CD14-positive monocyte (primary cell): ENCODE measurements at regions not wholly inside any gene's neighbourhood (a gene's known extent, or its start where the extent isn't known, plus 50 kb on each side); places are given as distances from the start of the nearest gene placed in this dataset.

ENCODE experiments used
- DNase-seq, 3 donors: peaks; one replicate each; pipeline ENCODE4 v3.0.0-alpha.2; 2011 to 2022
- H2AFZ ChIP-seq: 2 replicates; pipeline ENCODE4 v1.6.0; 2012; ENCODE audit warnings: mild to moderate bottlenecking, low read depth, low read length, inconsistent platforms; ENCODE audit not compliant: insufficient read depth, poor library complexity, severe bottlenecking
- H3K27ac ChIP-seq, 2 donors: 1 replicate in 1 of 2; 2 replicates in 1 of 2; pipeline ENCODE4 v1.5.1; 2012 to 2013; ENCODE audit warnings: low read length in 2 of 2, control low read depth in 1 of 2, inconsistent platforms in 1 of 2, low read depth in 1 of 2, mild to moderate bottlenecking in 1 of 2
- H3K27me3 ChIP-seq, 2 donors: one replicate each; pipeline versions ENCODE4 v1.6.0 to v1.6.1; 2011 to 2013; ENCODE audit warnings: low read length in 2 of 2; ENCODE audit not compliant: control insufficient read depth in 2 of 2, insufficient read depth in 2 of 2
- H3K36me3 ChIP-seq, 2 donors: replicated peaks in 1 of 2; 1 replicate in 1 of 2; 2 replicates in 1 of 2; pipeline versions ENCODE4 v1.5.1 to v1.6.1; 2012 to 2013; ENCODE audit warnings: low read length in 2 of 2, control low read depth in 1 of 2, inconsistent platforms in 1 of 2, mild to moderate bottlenecking in 1 of 2; ENCODE audit not compliant: insufficient read depth in 2 of 2, control insufficient read depth in 1 of 2
- H3K4me1 ChIP-seq, 2 donors: 1 replicate in 1 of 2; 2 replicates in 1 of 2; pipeline versions ENCODE4 v1.5.1 to v1.6.1; 2012 to 2013; ENCODE audit warnings: low read length in 2 of 2, control low read depth in 1 of 2, inconsistent platforms in 1 of 2, mild to moderate bottlenecking in 1 of 2, moderate library complexity in 1 of 2; ENCODE audit not compliant: insufficient read depth in 2 of 2, control insufficient read depth in 1 of 2
- H3K4me2 ChIP-seq: replicated peaks from 2 replicates; pipeline ENCODE3; 2012; ENCODE audit warnings: low read length, moderate library complexity, mild to moderate bottlenecking; ENCODE audit not compliant: poor library complexity, severe bottlenecking; ENCODE audit errors: extremely low read depth
- H3K4me3 ChIP-seq, 3 experiments: fragments of 200-600 bp in 1 of 3; sonication (generic) in 1 of 3; replicated peaks in 1 of 3; 1 replicate in 2 of 3; 2 replicates in 1 of 3; pipeline ENCODE4 v1.5.1; 2011 to 2013; ENCODE audit warnings: low read length in 3 of 3, mild to moderate bottlenecking in 3 of 3, control low read depth in 2 of 3, low read depth in 2 of 3, inconsistent platforms in 1 of 3, moderate library complexity in 1 of 3
- H3K79me2 ChIP-seq: 2 replicates; pipeline ENCODE4 v1.6.0; 2012; ENCODE audit warnings: mild to moderate bottlenecking, control low read depth, inconsistent platforms, low read length, moderate library complexity; ENCODE audit not compliant: insufficient read depth
- H3K9ac ChIP-seq: 2 replicates; pipeline ENCODE4 v1.6.0; 2017; ENCODE audit warnings: low read length, mild to moderate bottlenecking; ENCODE audit not compliant: insufficient read depth, poor library complexity, severe bottlenecking
- H3K9me3 ChIP-seq, 2 donors: replicated peaks in 1 of 2; 1 replicate in 1 of 2; 2 replicates in 1 of 2; pipeline versions ENCODE4 v1.5.1 to v1.6.1; 2012 to 2013; ENCODE audit warnings: low read length in 2 of 2, control low read depth in 1 of 2; ENCODE audit not compliant: control insufficient read depth in 1 of 2, insufficient read depth in 1 of 2
- H4K20me1 ChIP-seq: 2 replicates; pipeline ENCODE4 v1.6.0; 2012; ENCODE audit warnings: mild to moderate bottlenecking, low read length, control low read depth, moderate library complexity; ENCODE audit not compliant: insufficient read depth
- H3K27ac Mint-ChIP-seq, 7 donors: one replicate each; pipeline ENCODE4 v1.8.0; 2020; ENCODE audit warnings: mild to moderate bottlenecking in 7 of 7, mixed read lengths in 7 of 7, moderate library complexity in 6 of 7, inconsistent platforms in 2 of 7
- H3K27me3 Mint-ChIP-seq, 3 donors: one replicate each; pipeline ENCODE4 v1.8.0; 2021 to 2022; ENCODE audit warnings: low read depth in 3 of 3, mild to moderate bottlenecking in 3 of 3, mixed read lengths in 3 of 3, moderate library complexity in 3 of 3, inconsistent platforms in 1 of 3
- H3K36me3 Mint-ChIP-seq, 2 donors: one replicate each; pipeline ENCODE4 v1.8.0; 2020; ENCODE audit warnings: mixed read lengths in 2 of 2, inconsistent platforms in 1 of 2, mild to moderate bottlenecking in 1 of 2
- H3K4me1 Mint-ChIP-seq: one replicate; pipeline ENCODE4 v1.8.0; 2020; ENCODE audit warnings: mild to moderate bottlenecking, mixed read lengths
- H3K4me3 Mint-ChIP-seq, 2 donors: one replicate each; pipeline ENCODE4 v1.8.0; 2020; ENCODE audit warnings: mild to moderate bottlenecking in 2 of 2, mixed read lengths in 2 of 2, moderate library complexity in 1 of 2
- H3K9me3 Mint-ChIP-seq, 7 donors: one replicate each; pipeline ENCODE4 v1.8.0; 2020 to 2022; ENCODE audit warnings: mixed read lengths in 7 of 7, mild to moderate bottlenecking in 6 of 7, moderate library complexity in 6 of 7, inconsistent platforms in 2 of 7
- CTCF ChIP-seq: fragments of 200-600 bp; IDR thresholded peaks from one replicate; pipeline ENCODE4 v1.8.0; 2022; ENCODE audit warnings: antibody characterized with exemption, mild to moderate bottlenecking
- WGBS: methylation state at CpG from one replicate; pipeline ENCODE4 v1.1.5; 2013; ENCODE audit warnings: missing lambda C conversion rate; ENCODE audit not compliant: insufficient coverage; 5-methylcytosine and 5-hydroxymethylcytosine counted together
- intact Hi-C, 2 donors: fragments of 100-400 bp; cut with micrococcal nuclease; formaldehyde crosslinking; loops; one replicate each; pipeline versions ENCODE4 v1.15.0 to v1.15.1; 2023

- 99% methylated on average over 8 of the region's 9 CpGs for WGBS
- Histone ChIP-seq H3K4me1 (no peaks in the 10 kb centered on the region), H3K4me3 (no peak overlapping the region), H3K9me3 (peaks cover 13 to 20% of the 10 kb centered on the region in 2 donors), H3K36me3 (no peaks in the 10 kb centered on the region), H4K20me1 (no peaks in the 10 kb centered on the region), H3K79me2 (no peaks in the 10 kb centered on the region), H3K4me2 (no peak overlapping the region), H2AFZ (no peak overlapping the region), H3K27me3 (no peaks in the 10 kb centered on the region), H3K27ac (no peak overlapping the region), H3K9ac (no peak overlapping the region)
- no peak for DNase-seq
- no peaks in the 10 kb centered on the region for H3K36me3 Mint-ChIP-seq
- no peak overlapping the region for H3K27ac Mint-ChIP-seq
- intact Hi-C loops, result no loop called here
- peaks cover 10 to 24% (median 15%) of the 10 kb centered on the region in 7 donors for H3K9me3 Mint-ChIP-seq
- H3K4me1 Mint-ChIP-seq, result no peaks in the 10 kb centered on the region
- no peak for TF ChIP-seq CTCF
- H3K27me3 Mint-ChIP-seq, result no peaks in the 10 kb centered on the region
- no peak overlapping the region for H3K4me3 Mint-ChIP-seq
Measured at GRCh38 chr5:118637947-118638670, 350.2 kb downstream of the DTWD2 start.

GRCh38 chr5:118628660-118629354 lies 359.5 kb downstream of the DTWD2 start:
- WGBS, result 80% methylated on average over 1 of the region's 4 CpGs
- Mint-ChIP-seq H3K27ac (no peak overlapping the region), H3K27me3 (peaks cover 0 to 1% (median 1%) of the 10 kb centered on the region in 3 donors), H3K36me3 (no peaks in the 10 kb centered on the region), H3K4me3 (no peak overlapping the region), H3K9me3 (peaks cover 0 to 4% (median 0%) of the 10 kb centered on the region in 7 donors), H3K4me1 (no peaks in the 10 kb centered on the region)
- intact Hi-C loops, result no loop called here
- no peak overlapping the region for H3K27ac ChIP-seq
- H4K20me1 ChIP-seq, result no peaks in the 10 kb centered on the region
- no peaks in the 10 kb centered on the region for H3K27me3 ChIP-seq
- TF ChIP-seq CTCF, result no peak
- no peak overlapping the region for H3K4me3 ChIP-seq
- H3K4me2 ChIP-seq, result no peak overlapping the region
- no peaks in the 10 kb centered on the region for H3K9me3 ChIP-seq
- H2AFZ ChIP-seq, result no peak overlapping the region
- no peaks in the 10 kb centered on the region for H3K4me1 ChIP-seq
- no peaks in the 10 kb centered on the region for H3K79me2 ChIP-seq
- H3K9ac ChIP-seq, result no peak overlapping the region
- no peak for DNase-seq
- no peaks in the 10 kb centered on the region for H3K36me3 ChIP-seq
